Lower lobe of right lung (tissue), 2 donors: ENCODE measurements at regions not wholly inside any gene's neighbourhood (a gene's known extent, or its start where the extent isn't known, plus 50 kb on each side); places are given as distances from the start of the nearest gene placed in this dataset.
"Not testable (repeated sequence)": the region's sequence is repeated elsewhere in the genome, so short reads cannot be mapped to it uniquely, and the experiment has no call there.

ENCODE experiments used
- ATAC-seq, 2 donors: fragments of 200-7000 bp; cut with Tn5 transposase; one replicate each; pipeline ENCODE4 v1.9.1; 2020 to 2022; ENCODE audit warnings: mild to moderate bottlenecking in 2 of 2, moderate library complexity in 2 of 2
- DNase-seq: peaks from one replicate; pipeline ENCODE4 v3.0.0-alpha.2; 2020
- H3K27ac ChIP-seq: fragments of 200-600 bp; one replicate; pipeline ENCODE4 v1.8.0; 2022
- H3K27me3 ChIP-seq: fragments of 200-600 bp; one replicate; pipeline ENCODE4 v1.8.0; 2022; ENCODE audit warnings: low read depth
- H3K36me3 ChIP-seq: fragments of 200-600 bp; one replicate; pipeline ENCODE4 v1.8.0; 2022; ENCODE audit warnings: mild to moderate bottlenecking
- H3K4me1 ChIP-seq: fragments of 200-600 bp; one replicate; pipeline ENCODE4 v1.8.0; 2022
- H3K4me3 ChIP-seq: fragments of 200-600 bp; one replicate; pipeline ENCODE4 v1.8.0; 2022; ENCODE audit warnings: mild to moderate bottlenecking
- H3K9me3 ChIP-seq: fragments of 200-600 bp; one replicate; pipeline ENCODE4 v1.8.0; 2022
- CTCF ChIP-seq: fragments of 200-600 bp; IDR thresholded peaks from one replicate; pipeline ENCODE4 v1.8.0; 2022; ENCODE audit warnings: antibody characterized with exemption, mild to moderate bottlenecking
- intact Hi-C: fragments of 100-400 bp; cut with DNase I; formaldehyde crosslinking; loops from one replicate; pipeline ENCODE4 v1.11.0; 2022
- donor health status: DM: no; HTN: yes; CAD: no; lungs with severe emphysema.

GRCh38 chr6:165135889-165136288 is 173.5 kb downstream of the C6orf118 start:
- Histone ChIP-seq H3K27ac (no peak overlapping the region), H3K9me3 (peaks cover 5% of the 10 kb centered on the region), H3K27me3 (no peaks in the 10 kb centered on the region), H3K4me3 (no peak overlapping the region), H3K4me1 (no peaks in the 10 kb centered on the region), H3K36me3 (no peaks in the 10 kb centered on the region)
- TF ChIP-seq CTCF: no peak
- ATAC-seq (no peak), DNase-seq (no peak)
- intact Hi-C loops: no loop called here

- H3K4me3 ChIP-seq: no peak overlapping the region
- ATAC-seq: no peak
- intact Hi-C loops: no loop called here
- no peak overlapping the region for H3K27ac ChIP-seq
- H3K9me3 ChIP-seq: no peaks in the 10 kb centered on the region
- TF ChIP-seq CTCF: no peak
- no peak for DNase-seq
- H3K27me3 ChIP-seq: no peaks in the 10 kb centered on the region
- H3K36me3 ChIP-seq: no peaks in the 10 kb centered on the region
- H3K4me1 ChIP-seq: no peaks in the 10 kb centered on the region
Observed at GRCh38 chr6:165129086-165129485, 180.3 kb downstream of the C6orf118 start.

GRCh38 chr6:165127743-165128142 is 181.7 kb downstream of the C6orf118 start:
- H3K36me3 ChIP-seq, ATAC-seq, intact Hi-C loops: not testable (repeated sequence)

GRCh38 chr6:165124681-165125080 is 184.7 kb downstream of the C6orf118 start:
- H3K36me3 ChIP-seq, intact Hi-C loops, H3K9me3 ChIP-seq, H3K4me3 ChIP-seq, H3K4me1 ChIP-seq, H3K27ac ChIP-seq, ATAC-seq, H3K27me3 ChIP-seq, DNase-seq: not testable (repeated sequence)

More at GRCh38 chr6:165127743-165128142, 181.7 kb downstream of the C6orf118 start:
- H3K4me3 ChIP-seq, H3K27ac ChIP-seq, H3K4me1 ChIP-seq, DNase-seq, H3K27me3 ChIP-seq, H3K9me3 ChIP-seq: not testable (repeated sequence)

- H3K4me1 ChIP-seq: no peaks in the 10 kb centered on the region
- no peaks in the 10 kb centered on the region for H3K36me3 ChIP-seq
- no peak overlapping the region for H3K27ac ChIP-seq
- no peak for DNase-seq
- H3K9me3 ChIP-seq: no peaks in the 10 kb centered on the region
- no peak for TF ChIP-seq CTCF
- H3K27me3 ChIP-seq: no peaks in the 10 kb centered on the region
- intact Hi-C loops: no loop called here
- H3K4me3 ChIP-seq: no peak overlapping the region
- ATAC-seq: peak; percentile 11 to 37
Observed at GRCh38 chr6:165119231-165120020, 190.0 kb downstream of the C6orf118 start.

GRCh38 chr6:165118736-165119135 is 190.7 kb downstream of the C6orf118 start:
- H3K4me1 ChIP-seq: no peaks in the 10 kb centered on the region
- TF ChIP-seq CTCF: no peak
- H3K27ac ChIP-seq: no peak overlapping the region
- no peak overlapping the region for H3K4me3 ChIP-seq
- no peaks in the 10 kb centered on the region for H3K27me3 ChIP-seq
- no peak for ATAC-seq
- no peak for DNase-seq
- no peaks in the 10 kb centered on the region for H3K36me3 ChIP-seq
- intact Hi-C loops: no loop called here
- H3K9me3 ChIP-seq: no peaks in the 10 kb centered on the region
